GM23338 (cell line): ENCODE measurements at regions not wholly inside any gene's neighbourhood (a gene's known extent, or its start where the extent isn't known, plus 50 kb on each side); places are given as distances from the start of the nearest gene placed in this dataset.

Source experiments
- ATAC-seq: fragments of 200-7000 bp; cut with Tn5 transposase; 3 replicates; pipeline ENCODE4 v1.9.1; 2020
- DNase-seq: peaks from one replicate; pipeline ENCODE4 v3.0.0-alpha.2; 2015; ENCODE audit warnings: low spot score
- H2AFZ ChIP-seq: fragments of 200-600 bp; sonication (generic); 2 replicates; pipeline ENCODE4 v1.8.0; 2016; ENCODE audit warnings: antibody characterized with exemption, mild to moderate bottlenecking, moderate library complexity
- H3F3A ChIP-seq: fragments of 200-600 bp; sonication (generic); replicated peaks from 2 replicates; pipeline ENCODE4 v1.8.0; 2017; ENCODE audit warnings: antibody characterized with exemption, mixed run types, low read depth
- H3K27ac ChIP-seq: fragments of 200-600 bp; sonication (generic); 2 replicates; pipeline ENCODE4 v1.6.1; 2016; ENCODE audit warnings: low read depth
- H3K27me3 ChIP-seq: fragments of 200-600 bp; sonication (generic); 2 replicates; pipeline ENCODE4 v1.8.0; 2016; ENCODE audit warnings: mild to moderate bottlenecking, mixed run types, moderate library complexity; ENCODE audit not compliant: insufficient read depth
- H3K36me3 ChIP-seq: fragments of 200-600 bp; sonication (generic); 2 replicates; pipeline ENCODE4 v1.8.0; 2016; ENCODE audit warnings: mild to moderate bottlenecking; ENCODE audit not compliant: insufficient read depth
- H3K4me1 ChIP-seq: fragments of 200-600 bp; sonication (generic); 2 replicates; pipeline ENCODE4 v1.8.0; 2016; ENCODE audit warnings: mild to moderate bottlenecking, moderate library complexity; ENCODE audit not compliant: insufficient read depth
- H3K4me2 ChIP-seq: fragments of 200-600 bp; sonication (generic); 2 replicates; pipeline ENCODE4 v1.7.1; 2017; ENCODE audit warnings: mixed run types
- H3K4me3 ChIP-seq: fragments of 200-600 bp; sonication (generic); 2 replicates; pipeline ENCODE4 v1.6.1; 2016; ENCODE audit warnings: mixed run types
- H3K79me2 ChIP-seq: fragments of 200-600 bp; sonication (generic); replicated peaks from 2 replicates; pipeline ENCODE4 v1.8.0; 2017; ENCODE audit warnings: mild to moderate bottlenecking; ENCODE audit not compliant: insufficient read depth
- H3K9me2 ChIP-seq: fragments of 200-600 bp; sonication (generic); 2 replicates; pipeline ENCODE4 v1.8.0; 2017; ENCODE audit not compliant: insufficient read depth
- H4K20me1 ChIP-seq: fragments of 200-600 bp; sonication (generic); replicated peaks from 2 replicates; pipeline ENCODE4 v1.8.0; 2017; ENCODE audit warnings: mild to moderate bottlenecking; ENCODE audit not compliant: insufficient read depth
- H3K27ac Mint-ChIP-seq: 2 replicates; pipeline ENCODE4 v1.8.0; 2020; ENCODE audit warnings: inconsistent platforms, mild to moderate bottlenecking, moderate library complexity, mixed read lengths
- H3K27me3 Mint-ChIP-seq: 3 replicates; pipeline ENCODE4 v1.8.0; 2022; ENCODE audit warnings: low read depth, mild to moderate bottlenecking, moderate library complexity, mixed read lengths, inconsistent platforms; ENCODE audit not compliant: insufficient read depth, poor library complexity
- H3K36me3 Mint-ChIP-seq: 3 replicates; pipeline ENCODE4 v1.8.0; 2021; ENCODE audit warnings: low read depth, mild to moderate bottlenecking, inconsistent platforms, moderate library complexity, mixed read lengths
- H3K4me1 Mint-ChIP-seq: 3 replicates; pipeline ENCODE4 v1.8.0; 2020; ENCODE audit warnings: mild to moderate bottlenecking, inconsistent platforms, mixed read lengths
- H3K4me3 Mint-ChIP-seq: 3 replicates; pipeline ENCODE4 v1.8.0; 2021; ENCODE audit warnings: moderate library complexity, mild to moderate bottlenecking, inconsistent platforms, mixed read lengths
- H3K9me3 Mint-ChIP-seq: 3 replicates; pipeline ENCODE4 v1.8.0; 2020; ENCODE audit warnings: moderate library complexity, mild to moderate bottlenecking, inconsistent platforms, mixed read lengths
- CREB1 ChIP-seq: fragments of 250-450 bp; sonication (Bioruptor Pico); IDR thresholded peaks from 2 replicates; pipeline ENCODE4 v1.5.0; 2020; ENCODE audit warnings: low read depth, mild to moderate bottlenecking, moderate library complexity
- EZH2phosphoT487 ChIP-seq: fragments of 200-600 bp; sonication (generic); IDR thresholded peaks from one replicate; pipeline ENCODE4 v1.8.1; 2018; ENCODE audit warnings: antibody characterized with exemption; ENCODE audit not compliant: unreplicated experiment
- JUNB ChIP-seq: IDR thresholded peaks from one replicate; pipeline ENCODE4 v1.6.1; 2016; ENCODE audit warnings: antibody characterized with exemption; ENCODE audit not compliant: unreplicated experiment
- ZNF114 ChIP-seq: fragments of 250-450 bp; sonication (Bioruptor Pico); IDR thresholded peaks from 2 replicates; pipeline ENCODE4 v1.5.0; 2020; ENCODE audit warnings: mild to moderate bottlenecking, moderate library complexity
- TF ChIP-seq, protein P1 (sequence below): IDR thresholded peaks from one replicate; pipeline ENCODE4 v1.6.1; 2018; ENCODE audit warnings: antibody characterized with exemption; ENCODE audit not compliant: unreplicated experiment
- TF ChIP-seq, protein P2 (sequence below): fragments of 250-450 bp; sonication (Bioruptor Pico); IDR thresholded peaks from 2 replicates; pipeline ENCODE4 v1.5.0; 2020; ENCODE audit warnings: mild to moderate bottlenecking, moderate library complexity
- TF ChIP-seq, protein P3 (sequence below), 2 experiments: fragments of 200-600 bp in 1 of 2; sonication (generic) in 1 of 2; conservative IDR thresholded peaks; 2 replicates each; pipeline versions ENCODE4 v1.5.1 to v1.6.1; 2016 to 2017; ENCODE audit warnings: antibody characterized with exemption in 2 of 2, low read depth in 2 of 2, mild to moderate bottlenecking in 2 of 2, moderate library complexity in 1 of 2

DNA sequence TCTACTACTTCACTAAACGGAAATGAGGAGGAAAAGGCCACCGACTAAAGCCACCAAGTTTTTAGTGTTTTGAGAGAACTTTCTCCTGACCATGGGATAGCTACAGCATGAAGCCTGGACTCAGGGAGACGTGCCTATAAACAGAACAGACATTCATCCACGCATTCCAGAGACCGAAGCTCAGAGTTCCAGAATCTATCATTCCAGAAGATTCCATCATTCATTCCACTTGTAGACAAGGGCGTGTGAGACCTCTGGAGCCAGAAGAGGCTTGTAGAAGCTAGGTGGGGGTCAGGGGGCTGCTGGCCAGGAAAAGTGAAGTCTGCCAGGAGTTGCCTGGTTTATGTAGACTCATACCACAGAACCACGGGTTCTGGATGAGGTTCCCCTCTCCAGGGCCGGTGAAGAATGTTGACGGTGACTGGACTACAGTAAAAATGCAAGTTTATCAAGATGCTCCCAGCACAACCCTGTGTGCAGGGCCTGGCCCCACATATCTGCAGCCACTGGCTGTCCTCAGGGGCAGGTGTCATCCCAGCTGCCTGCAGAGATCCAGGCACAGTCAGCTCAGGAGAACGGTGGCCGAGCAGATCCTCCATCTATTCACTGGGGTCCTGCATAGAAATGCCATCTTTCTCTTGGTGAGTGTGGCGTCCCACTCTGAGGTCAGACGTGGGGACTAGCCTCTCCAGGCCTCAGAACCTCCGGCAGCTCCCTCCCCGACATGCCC, 215.7 kb downstream of the USP6NL start:
- Mint-ChIP-seq H3K27ac (no peak overlapping the region), H3K9me3 (peaks cover 3% of the 10 kb centered on the region; the same call in 1 of the 3 replicates), H3K4me1 (no peaks in the 10 kb centered on the region; the same call in 2 of the 3 replicates), H3K27me3 (peaks cover 3% of the 10 kb centered on the region), H3K4me3 (no peak overlapping the region), H3K36me3 (no peaks in the 10 kb centered on the region)
- no peak overlapping the region for H3K4me3 ChIP-seq
- TF ChIP-seq, protein P1, sequence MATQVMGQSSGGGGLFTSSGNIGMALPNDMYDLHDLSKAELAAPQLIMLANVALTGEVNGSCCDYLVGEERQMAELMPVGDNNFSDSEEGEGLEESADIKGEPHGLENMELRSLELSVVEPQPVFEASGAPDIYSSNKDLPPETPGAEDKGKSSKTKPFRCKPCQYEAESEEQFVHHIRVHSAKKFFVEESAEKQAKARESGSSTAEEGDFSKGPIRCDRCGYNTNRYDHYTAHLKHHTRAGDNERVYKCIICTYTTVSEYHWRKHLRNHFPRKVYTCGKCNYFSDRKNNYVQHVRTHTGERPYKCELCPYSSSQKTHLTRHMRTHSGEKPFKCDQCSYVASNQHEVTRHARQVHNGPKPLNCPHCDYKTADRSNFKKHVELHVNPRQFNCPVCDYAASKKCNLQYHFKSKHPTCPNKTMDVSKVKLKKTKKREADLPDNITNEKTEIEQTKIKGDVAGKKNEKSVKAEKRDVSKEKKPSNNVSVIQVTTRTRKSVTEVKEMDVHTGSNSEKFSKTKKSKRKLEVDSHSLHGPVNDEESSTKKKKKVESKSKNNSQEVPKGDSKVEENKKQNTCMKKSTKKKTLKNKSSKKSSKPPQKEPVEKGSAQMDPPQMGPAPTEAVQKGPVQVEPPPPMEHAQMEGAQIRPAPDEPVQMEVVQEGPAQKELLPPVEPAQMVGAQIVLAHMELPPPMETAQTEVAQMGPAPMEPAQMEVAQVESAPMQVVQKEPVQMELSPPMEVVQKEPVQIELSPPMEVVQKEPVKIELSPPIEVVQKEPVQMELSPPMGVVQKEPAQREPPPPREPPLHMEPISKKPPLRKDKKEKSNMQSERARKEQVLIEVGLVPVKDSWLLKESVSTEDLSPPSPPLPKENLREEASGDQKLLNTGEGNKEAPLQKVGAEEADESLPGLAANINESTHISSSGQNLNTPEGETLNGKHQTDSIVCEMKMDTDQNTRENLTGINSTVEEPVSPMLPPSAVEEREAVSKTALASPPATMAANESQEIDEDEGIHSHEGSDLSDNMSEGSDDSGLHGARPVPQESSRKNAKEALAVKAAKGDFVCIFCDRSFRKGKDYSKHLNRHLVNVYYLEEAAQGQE = no peak
- TF ChIP-seq, protein P2, sequence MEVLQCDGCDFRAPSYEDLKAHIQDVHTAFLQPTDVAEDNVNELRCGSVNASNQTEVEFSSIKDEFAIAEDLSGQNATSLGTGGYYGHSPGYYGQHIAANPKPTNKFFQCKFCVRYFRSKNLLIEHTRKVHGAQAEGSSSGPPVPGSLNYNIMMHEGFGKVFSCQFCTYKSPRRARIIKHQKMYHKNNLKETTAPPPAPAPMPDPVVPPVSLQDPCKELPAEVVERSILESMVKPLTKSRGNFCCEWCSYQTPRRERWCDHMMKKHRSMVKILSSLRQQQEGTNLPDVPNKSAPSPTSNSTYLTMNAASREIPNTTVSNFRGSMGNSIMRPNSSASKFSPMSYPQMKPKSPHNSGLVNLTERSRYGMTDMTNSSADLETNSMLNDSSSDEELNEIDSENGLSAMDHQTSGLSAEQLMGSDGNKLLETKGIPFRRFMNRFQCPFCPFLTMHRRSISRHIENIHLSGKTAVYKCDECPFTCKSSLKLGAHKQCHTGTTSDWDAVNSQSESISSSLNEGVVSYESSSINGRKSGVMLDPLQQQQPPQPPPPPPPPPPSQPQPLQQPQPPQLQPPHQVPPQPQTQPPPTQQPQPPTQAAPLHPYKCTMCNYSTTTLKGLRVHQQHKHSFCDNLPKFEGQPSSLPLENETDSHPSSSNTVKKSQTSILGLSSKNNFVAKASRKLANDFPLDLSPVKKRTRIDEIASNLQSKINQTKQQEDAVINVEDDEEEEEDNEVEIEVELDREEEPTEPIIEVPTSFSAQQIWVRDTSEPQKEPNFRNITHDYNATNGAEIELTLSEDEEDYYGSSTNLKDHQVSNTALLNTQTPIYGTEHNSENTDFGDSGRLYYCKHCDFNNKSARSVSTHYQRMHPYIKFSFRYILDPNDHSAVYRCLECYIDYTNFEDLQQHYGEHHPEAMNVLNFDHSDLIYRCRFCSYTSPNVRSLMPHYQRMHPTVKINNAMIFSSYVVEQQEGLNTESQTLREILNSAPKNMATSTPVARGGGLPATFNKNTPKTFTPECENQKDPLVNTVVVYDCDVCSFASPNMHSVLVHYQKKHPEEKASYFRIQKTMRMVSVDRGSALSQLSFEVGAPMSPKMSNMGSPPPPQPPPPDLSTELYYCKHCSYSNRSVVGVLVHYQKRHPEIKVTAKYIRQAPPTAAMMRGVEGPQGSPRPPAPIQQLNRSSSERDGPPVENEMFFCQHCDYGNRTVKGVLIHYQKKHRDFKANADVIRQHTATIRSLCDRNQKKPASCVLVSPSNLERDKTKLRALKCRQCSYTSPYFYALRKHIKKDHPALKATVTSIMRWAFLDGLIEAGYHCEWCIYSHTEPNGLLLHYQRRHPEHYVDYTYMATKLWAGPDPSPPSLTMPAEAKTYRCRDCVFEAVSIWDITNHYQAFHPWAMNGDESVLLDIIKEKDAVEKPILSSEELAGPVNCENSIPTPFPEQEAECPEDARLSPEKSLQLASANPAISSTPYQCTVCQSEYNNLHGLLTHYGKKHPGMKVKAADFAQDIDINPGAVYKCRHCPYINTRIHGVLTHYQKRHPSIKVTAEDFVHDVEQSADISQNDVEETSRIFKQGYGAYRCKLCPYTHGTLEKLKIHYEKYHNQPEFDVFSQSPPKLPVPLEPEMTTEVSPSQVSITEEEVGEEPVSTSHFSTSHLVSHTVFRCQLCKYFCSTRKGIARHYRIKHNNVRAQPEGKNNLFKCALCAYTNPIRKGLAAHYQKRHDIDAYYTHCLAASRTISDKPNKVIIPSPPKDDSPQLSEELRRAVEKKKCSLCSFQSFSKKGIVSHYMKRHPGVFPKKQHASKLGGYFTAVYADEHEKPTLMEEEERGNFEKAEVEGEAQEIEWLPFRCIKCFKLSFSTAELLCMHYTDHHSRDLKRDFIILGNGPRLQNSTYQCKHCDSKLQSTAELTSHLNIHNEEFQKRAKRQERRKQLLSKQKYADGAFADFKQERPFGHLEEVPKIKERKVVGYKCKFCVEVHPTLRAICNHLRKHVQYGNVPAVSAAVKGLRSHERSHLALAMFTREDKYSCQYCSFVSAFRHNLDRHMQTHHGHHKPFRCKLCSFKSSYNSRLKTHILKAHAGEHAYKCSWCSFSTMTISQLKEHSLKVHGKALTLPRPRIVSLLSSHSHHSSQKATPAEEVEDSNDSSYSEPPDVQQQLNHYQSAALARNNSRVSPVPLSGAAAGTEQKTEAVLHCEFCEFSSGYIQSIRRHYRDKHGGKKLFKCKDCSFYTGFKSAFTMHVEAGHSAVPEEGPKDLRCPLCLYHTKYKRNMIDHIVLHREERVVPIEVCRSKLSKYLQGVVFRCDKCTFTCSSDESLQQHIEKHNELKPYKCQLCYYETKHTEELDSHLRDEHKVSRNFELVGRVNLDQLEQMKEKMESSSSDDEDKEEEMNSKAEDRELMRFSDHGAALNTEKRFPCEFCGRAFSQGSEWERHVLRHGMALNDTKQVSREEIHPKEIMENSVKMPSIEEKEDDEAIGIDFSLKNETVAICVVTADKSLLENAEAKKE = no peak
- TF ChIP-seq JUNB (no peak), EZH2phosphoT487 (no peak), ZNF114 (CRISPR knock-in tag) (no peak), CREB1 (CRISPR knock-in tag) (no peak)
- TF ChIP-seq, protein P3, sequence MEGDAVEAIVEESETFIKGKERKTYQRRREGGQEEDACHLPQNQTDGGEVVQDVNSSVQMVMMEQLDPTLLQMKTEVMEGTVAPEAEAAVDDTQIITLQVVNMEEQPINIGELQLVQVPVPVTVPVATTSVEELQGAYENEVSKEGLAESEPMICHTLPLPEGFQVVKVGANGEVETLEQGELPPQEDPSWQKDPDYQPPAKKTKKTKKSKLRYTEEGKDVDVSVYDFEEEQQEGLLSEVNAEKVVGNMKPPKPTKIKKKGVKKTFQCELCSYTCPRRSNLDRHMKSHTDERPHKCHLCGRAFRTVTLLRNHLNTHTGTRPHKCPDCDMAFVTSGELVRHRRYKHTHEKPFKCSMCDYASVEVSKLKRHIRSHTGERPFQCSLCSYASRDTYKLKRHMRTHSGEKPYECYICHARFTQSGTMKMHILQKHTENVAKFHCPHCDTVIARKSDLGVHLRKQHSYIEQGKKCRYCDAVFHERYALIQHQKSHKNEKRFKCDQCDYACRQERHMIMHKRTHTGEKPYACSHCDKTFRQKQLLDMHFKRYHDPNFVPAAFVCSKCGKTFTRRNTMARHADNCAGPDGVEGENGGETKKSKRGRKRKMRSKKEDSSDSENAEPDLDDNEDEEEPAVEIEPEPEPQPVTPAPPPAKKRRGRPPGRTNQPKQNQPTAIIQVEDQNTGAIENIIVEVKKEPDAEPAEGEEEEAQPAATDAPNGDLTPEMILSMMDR (conservative IDR thresholded peaks at IDR 0.05; ENCODE audit: low read depth in 2 of 2) = no peak
- DNase-seq (no peak), ATAC-seq (no peak)
- H3K9me2 ChIP-seq = peaks cover 6% of the 10 kb centered on the region; the same call in 1 of the 2 replicates
- H3K27me3 ChIP-seq = no peaks in the 10 kb centered on the region
- no peak overlapping the region for H3K4me2 ChIP-seq
- H2AFZ ChIP-seq = no peak overlapping the region
- no peak overlapping the region for H3K27ac ChIP-seq
- H3K4me1 ChIP-seq = no peaks in the 10 kb centered on the region
- H3F3A ChIP-seq = no peaks in the 10 kb centered on the region
- H3K36me3 ChIP-seq = no peaks in the 10 kb centered on the region
- no peaks in the 10 kb centered on the region for H3K79me2 ChIP-seq
- no peaks in the 10 kb centered on the region for H4K20me1 ChIP-seq
